ENCODE measurements at regions not wholly inside any gene's neighbourhood (a gene's known extent, or its start where the extent isn't known, plus 50 kb on each side); places are given as distances from the start of the nearest gene placed in this dataset.

DNA sequence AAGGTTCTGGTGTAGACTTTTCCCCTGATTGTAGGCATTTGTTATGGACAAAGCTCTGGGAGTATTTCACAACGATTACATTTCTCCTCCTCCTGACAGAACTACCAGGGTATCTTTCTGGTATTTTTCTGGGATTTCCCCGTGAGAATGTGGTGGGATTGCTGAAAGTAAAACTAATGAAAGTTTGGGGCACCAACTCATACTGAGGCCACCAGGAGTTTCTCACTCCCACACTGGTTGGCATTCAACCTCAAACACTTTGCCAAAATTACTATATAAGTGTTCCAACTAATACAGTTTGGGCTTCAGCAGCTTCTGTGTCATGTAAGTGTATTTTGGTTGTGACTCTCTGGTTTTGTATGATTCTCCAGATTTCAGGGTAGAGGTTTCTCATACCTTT is 855.1 kb downstream of the GLUD2 start:
- intact Hi-C loops (cut with DNase I; ENCODE audit: low total_unique reads), result no loop called here
- 55 to 74% methylated on average over 2 of the region's 2 CpGs for WGBS, 2 donors
- H3K4me3 ChIP-seq (ENCODE audit: low read depth, poor library complexity, severe bottlenecking), result no peak overlapping the region
- no peak for TF ChIP-seq POLR2A (IDR thresholded peaks at IDR 0.05)
- TF ChIP-seq, protein P1, sequence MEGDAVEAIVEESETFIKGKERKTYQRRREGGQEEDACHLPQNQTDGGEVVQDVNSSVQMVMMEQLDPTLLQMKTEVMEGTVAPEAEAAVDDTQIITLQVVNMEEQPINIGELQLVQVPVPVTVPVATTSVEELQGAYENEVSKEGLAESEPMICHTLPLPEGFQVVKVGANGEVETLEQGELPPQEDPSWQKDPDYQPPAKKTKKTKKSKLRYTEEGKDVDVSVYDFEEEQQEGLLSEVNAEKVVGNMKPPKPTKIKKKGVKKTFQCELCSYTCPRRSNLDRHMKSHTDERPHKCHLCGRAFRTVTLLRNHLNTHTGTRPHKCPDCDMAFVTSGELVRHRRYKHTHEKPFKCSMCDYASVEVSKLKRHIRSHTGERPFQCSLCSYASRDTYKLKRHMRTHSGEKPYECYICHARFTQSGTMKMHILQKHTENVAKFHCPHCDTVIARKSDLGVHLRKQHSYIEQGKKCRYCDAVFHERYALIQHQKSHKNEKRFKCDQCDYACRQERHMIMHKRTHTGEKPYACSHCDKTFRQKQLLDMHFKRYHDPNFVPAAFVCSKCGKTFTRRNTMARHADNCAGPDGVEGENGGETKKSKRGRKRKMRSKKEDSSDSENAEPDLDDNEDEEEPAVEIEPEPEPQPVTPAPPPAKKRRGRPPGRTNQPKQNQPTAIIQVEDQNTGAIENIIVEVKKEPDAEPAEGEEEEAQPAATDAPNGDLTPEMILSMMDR (IDR thresholded peaks at IDR 0.05), result no peak
- DNase-seq (ENCODE audit: low spot score in 2 of 2), result no peak

DNA sequence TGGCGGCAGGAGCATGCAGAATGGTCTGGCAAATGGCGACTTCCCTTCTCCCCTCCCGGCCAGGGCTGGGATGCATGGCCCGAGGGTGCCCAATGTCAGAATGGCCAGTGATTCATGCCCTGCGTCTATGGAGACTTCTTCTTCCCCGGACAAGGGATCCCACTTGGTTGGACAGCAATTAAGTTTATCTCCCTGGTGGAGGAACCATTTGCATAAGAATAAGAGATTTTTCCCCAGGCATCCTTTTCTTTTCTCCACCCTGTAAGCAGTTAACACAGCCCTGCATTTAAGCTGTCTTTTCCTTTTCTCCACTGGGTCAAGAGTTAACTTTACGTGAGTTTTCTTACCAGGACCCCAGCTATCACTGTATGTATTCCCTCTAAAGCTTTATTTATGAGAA is 856.6 kb downstream of the GLUD2 start:
- intact Hi-C loops (cut with DNase I; ENCODE audit: low total_unique reads), result no loop called here
- no peak for DNase-seq (ENCODE audit: low spot score in 2 of 2)
- no peak overlapping the region for H3K4me3 ChIP-seq (ENCODE audit: low read depth, poor library complexity, severe bottlenecking)
- WGBS, 2 donors, result 78 to 87% methylated on average over 6 to 7 of the region's 7 CpGs
- TF ChIP-seq, protein P1 (IDR thresholded peaks at IDR 0.05), result no peak
- TF ChIP-seq POLR2A (IDR thresholded peaks at IDR 0.05), result no peak

DNA sequence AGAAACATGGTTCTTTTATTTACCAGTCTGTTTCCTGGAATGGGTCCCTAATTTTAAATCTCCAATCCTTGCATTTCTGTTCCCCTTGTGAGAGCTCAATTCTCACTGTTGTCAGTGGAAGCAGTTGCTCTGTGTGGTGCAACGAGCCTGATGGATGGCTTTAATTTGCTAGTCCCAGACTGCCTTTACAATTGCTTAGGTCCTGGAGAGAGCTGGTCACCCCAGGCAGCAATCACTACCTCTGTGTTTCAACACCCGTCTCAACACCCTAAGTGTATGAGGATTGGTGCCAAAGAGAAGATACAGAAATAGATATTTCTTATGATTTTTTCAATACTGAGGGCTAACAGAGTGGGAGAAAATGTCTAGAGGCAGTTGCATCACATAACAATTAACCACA is 873.8 kb downstream of the GLUD2 start:
- no peak for TF ChIP-seq POLR2A (IDR thresholded peaks at IDR 0.05)
- TF ChIP-seq, protein P1 (IDR thresholded peaks at IDR 0.05), result no peak
- 38 to 54% methylated on average over 2 of the region's 2 CpGs for WGBS, 2 donors
- no peak overlapping the region for H3K4me3 ChIP-seq (ENCODE audit: low read depth, poor library complexity, severe bottlenecking)
- DNase-seq (ENCODE audit: low spot score in 2 of 2), result no peak
- intact Hi-C loops (cut with DNase I; ENCODE audit: low total_unique reads), result no loop called here

GRCh38 chrX:121931567-121931966 is 884.2 kb downstream of the GLUD2 start:
- no peak overlapping the region for H3K4me3 ChIP-seq (ENCODE audit: low read depth, poor library complexity, severe bottlenecking)
- WGBS, 2 donors, result 78 to 100% methylated on average over 2 of the region's 2 CpGs
- TF ChIP-seq POLR2A (IDR thresholded peaks at IDR 0.05), result no peak
- TF ChIP-seq, protein P1 (IDR thresholded peaks at IDR 0.05), result no peak
- no peak for DNase-seq (ENCODE audit: low spot score in 2 of 2)
- intact Hi-C loops (cut with DNase I; ENCODE audit: low total_unique reads), result no loop called here

DNA sequence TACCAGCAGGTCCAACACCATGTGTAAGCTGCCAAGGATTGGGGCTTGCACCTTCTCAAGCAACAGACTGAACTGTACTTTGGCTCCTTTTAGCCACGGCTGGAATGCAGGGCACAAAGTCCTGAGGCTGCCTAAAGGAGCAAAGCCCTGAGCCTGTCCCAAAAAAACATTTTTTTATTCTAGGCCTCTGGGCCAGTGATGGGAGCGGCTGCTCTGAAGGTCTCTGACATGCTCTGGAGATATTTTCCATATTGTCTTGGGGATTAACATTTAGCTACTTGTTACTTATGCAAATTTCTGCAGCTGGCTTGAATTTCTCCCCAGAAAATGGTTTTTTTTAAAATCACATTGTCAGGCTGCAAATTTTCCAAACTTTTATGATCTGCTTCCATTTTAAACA is 885.3 kb downstream of the GLUD2 start:
- DNase-seq (ENCODE audit: low spot score in 2 of 2), result no peak
- 53 to 56% methylated on average over 2 of the region's 2 CpGs for WGBS, 2 donors
- no peak overlapping the region for H3K4me3 ChIP-seq (ENCODE audit: low read depth, poor library complexity, severe bottlenecking)
- intact Hi-C loops (cut with DNase I; ENCODE audit: low total_unique reads), result no loop called here
- TF ChIP-seq, protein P1 (IDR thresholded peaks at IDR 0.05), result no peak
- TF ChIP-seq POLR2A (IDR thresholded peaks at IDR 0.05), result no peak

DNA sequence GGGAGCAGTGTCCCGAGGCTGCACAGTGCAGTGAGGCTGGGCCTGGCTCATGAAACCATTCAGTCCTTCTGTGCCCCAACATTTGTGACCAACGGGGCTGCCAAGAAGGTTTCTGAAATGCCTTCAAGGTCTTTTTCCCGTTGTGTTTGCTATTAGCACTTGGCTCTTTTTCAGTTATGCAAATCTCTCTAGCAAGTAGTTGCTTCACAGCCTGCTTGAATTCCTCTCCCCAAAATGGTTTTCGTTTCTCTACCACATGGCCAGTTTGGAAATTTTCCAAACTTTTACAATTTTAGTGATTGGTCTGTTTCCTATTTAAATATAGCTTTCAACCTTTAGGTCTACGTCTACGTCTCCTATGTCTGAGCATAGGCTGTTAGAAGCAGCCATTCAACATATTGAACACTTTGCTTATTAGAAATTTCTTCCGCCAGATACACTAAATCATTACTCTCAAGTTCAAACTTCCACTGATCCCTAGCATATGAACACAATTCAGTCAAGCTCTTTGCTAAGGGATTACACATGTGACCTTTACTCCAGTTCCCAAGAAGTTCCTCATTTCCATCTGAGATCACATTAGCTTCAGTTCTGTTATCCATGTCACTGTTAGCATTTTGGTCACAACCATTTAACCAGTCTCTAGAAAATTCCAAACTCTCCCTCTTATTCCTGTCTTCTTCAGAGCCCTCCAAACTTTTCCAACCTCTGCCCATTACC is 901.8 kb downstream of the GLUD2 start:
- no peak for TF ChIP-seq POLR2A (IDR thresholded peaks at IDR 0.05)
- TF ChIP-seq, protein P1 (IDR thresholded peaks at IDR 0.05), result no peak
- intact Hi-C loops (cut with DNase I; ENCODE audit: low total_unique reads), result no loop called here
- H3K4me3 ChIP-seq (ENCODE audit: low read depth, poor library complexity, severe bottlenecking), result no peak overlapping the region
- no peak for DNase-seq (ENCODE audit: low spot score in 2 of 2)
- WGBS, 2 donors, result 44 to 47% methylated on average over 7 of the region's 7 CpGs
